SU-DHL-6 (cell line): ENCODE measurements at regions not wholly inside any gene's neighbourhood (a gene's known extent, or its start where the extent isn't known, plus 50 kb on each side); places are given as distances from the start of the nearest gene placed in this dataset.

Experiments
- H2AFZ ChIP-seq: fragments of 200-600 bp; sonication (generic); 2 replicates; pipeline ENCODE4 v1.6.1; 2014; ENCODE audit warnings: low read depth, mild to moderate bottlenecking, moderate library complexity, mixed read lengths, antibody characterized with exemption, low read length; ENCODE audit not compliant: severe bottlenecking
- H3F3A ChIP-seq: fragments of 200-600 bp; shearing (Covaris generic); 2 replicates; pipeline ENCODE4 v1.6.0; 2016; ENCODE audit warnings: antibody characterized with exemption, mild to moderate bottlenecking; ENCODE audit not compliant: insufficient read depth
- H3K27ac ChIP-seq: fragments of 200-600 bp; sonication (generic); 2 replicates; pipeline ENCODE4 v1.5.1; 2016; ENCODE audit warnings: low read depth, mild to moderate bottlenecking, low read length, moderate library complexity, mixed read lengths
- H3K27me3 ChIP-seq: fragments of 200-600 bp; sonication (generic), shearing (Covaris generic); 2 replicates; pipeline ENCODE4 v1.6.0; 2014; ENCODE audit warnings: mild to moderate bottlenecking, low read length
- H3K36me3 ChIP-seq: fragments of 200-600 bp; sonication (generic); 2 replicates; pipeline ENCODE4 v1.6.1; 2014; ENCODE audit warnings: mild to moderate bottlenecking, low read length, mixed read lengths
- H3K4me2 ChIP-seq: fragments of 300-600, 200-600 bp; shearing (Covaris generic), sonication (generic); 2 replicates; pipeline ENCODE4 v1.6.0; 2014; ENCODE audit warnings: low read length, low read depth, mild to moderate bottlenecking; ENCODE audit not compliant: poor library complexity, severe bottlenecking
- H3K4me3 ChIP-seq: fragments of 200-600 bp; sonication (generic); 2 replicates; pipeline ENCODE4 v1.5.1; 2014; ENCODE audit warnings: antibody characterized with exemption, low read length, mild to moderate bottlenecking, mixed read lengths; ENCODE audit not compliant: insufficient read depth, poor library complexity, severe bottlenecking
- H3K79me2 ChIP-seq: fragments of 200-600 bp; sonication (generic); 2 replicates; pipeline ENCODE4 v1.6.1; 2014; ENCODE audit warnings: mild to moderate bottlenecking, low read length, moderate library complexity; ENCODE audit not compliant: insufficient read depth
- H3K9ac ChIP-seq: fragments of 200-600 bp; sonication (generic); 2 replicates; pipeline ENCODE4 v1.7.0; 2014; ENCODE audit warnings: mild to moderate bottlenecking, low read length
- H3K9me2 ChIP-seq: fragments of 200-600 bp; sonication (generic); replicated peaks from 2 replicates; pipeline ENCODE4 v1.6.1; 2014; ENCODE audit warnings: low read length; ENCODE audit not compliant: insufficient read depth
- H3K9me3 ChIP-seq: fragments of 200-600 bp; sonication (generic); 2 replicates; pipeline ENCODE4 v1.6.1; 2014; ENCODE audit warnings: low read length, mixed read lengths; ENCODE audit not compliant: insufficient read depth
- H4K20me1 ChIP-seq: fragments of 200-600 bp; sonication (generic); 2 replicates; pipeline ENCODE4 v1.6.1; 2014; ENCODE audit warnings: low read depth, mild to moderate bottlenecking, antibody characterized with exemption, low read length, moderate library complexity, mixed read lengths
- CTCF ChIP-seq: fragments of 200-600 bp; sonication (generic); IDR thresholded peaks from one replicate; pipeline ENCODE4 v1.5.1; 2017; ENCODE audit warnings: antibody characterized with exemption, mild to moderate bottlenecking, low read length, moderate library complexity; ENCODE audit not compliant: insufficient read depth, poor library complexity, severe bottlenecking
- EZH2phosphoT487 ChIP-seq: fragments of 200-600 bp; sonication (generic), shearing (Covaris generic); conservative IDR thresholded peaks from 2 replicates; pipeline ENCODE4 v1.6.1; 2018; ENCODE audit warnings: mild to moderate bottlenecking, antibody characterized with exemption, low read length, moderate library complexity, mixed read lengths

- Histone ChIP-seq H3K27me3 (no peaks in the 10 kb centered on the region), H3K36me3 (no peaks in the 10 kb centered on the region), H3K9me3 (no peaks in the 10 kb centered on the region), H3K9me2 (no peaks in the 10 kb centered on the region), H2AFZ (no peak overlapping the region), H3K79me2 (no peaks in the 10 kb centered on the region), H3K9ac (no peak overlapping the region), H3K27ac (no peak overlapping the region), H3F3A (no peaks in the 10 kb centered on the region), H3K4me3 (no peak overlapping the region), H4K20me1 (no peaks in the 10 kb centered on the region), H3K4me2 (no peak overlapping the region)
- TF ChIP-seq CTCF = no peak
- TF ChIP-seq EZH2phosphoT487 = no peak
Observed at GRCh38 chr4:178823673-178824295, 1381.5 kb upstream of the AGA start.

GRCh38 chr4:178836865-178837264 lies 1394.6 kb upstream of the AGA start:
- Histone ChIP-seq H3K4me3 (no peak overlapping the region), H3K9me3 (no peaks in the 10 kb centered on the region), H3K36me3 (no peaks in the 10 kb centered on the region), H4K20me1 (no peaks in the 10 kb centered on the region), H3K9ac (no peak overlapping the region), H2AFZ (no peak overlapping the region), H3K79me2 (no peaks in the 10 kb centered on the region), H3K27me3 (no peaks in the 10 kb centered on the region), H3F3A (no peaks in the 10 kb centered on the region), H3K9me2 (no peaks in the 10 kb centered on the region), H3K27ac (no peak overlapping the region), H3K4me2 (no peak overlapping the region)
- TF ChIP-seq EZH2phosphoT487 (no peak), CTCF (no peak)

GRCh38 chr4:178838776-178839175 lies 1396.5 kb upstream of the AGA start:
- Histone ChIP-seq H3K27me3 (no peaks in the 10 kb centered on the region), H3K27ac (no peak overlapping the region), H3K4me3 (no peak overlapping the region), H3K79me2 (no peaks in the 10 kb centered on the region), H4K20me1 (no peaks in the 10 kb centered on the region), H2AFZ (no peak overlapping the region), H3K36me3 (no peaks in the 10 kb centered on the region), H3F3A (no peaks in the 10 kb centered on the region), H3K9ac (no peak overlapping the region), H3K4me2 (no peak overlapping the region), H3K9me3 (no peaks in the 10 kb centered on the region), H3K9me2 (no peaks in the 10 kb centered on the region)
- TF ChIP-seq CTCF (no peak), EZH2phosphoT487 (no peak)
